K562 (cell line): ENCODE measurements at regions not wholly inside any gene's neighbourhood (a gene's known extent, or its start where the extent isn't known, plus 50 kb on each side); places are given as distances from the start of the nearest gene placed in this dataset.

Experiments used
- ATAC-seq: fragments of 200-7000 bp; cut with Tn5 transposase; 3 replicates; pipeline ENCODE4 v1.9.1; 2020; ENCODE audit warnings: moderate library complexity
- BruUV-seq: library from RNA; stranded (reverse); fragments of 400-500 nt; replicated peaks from 2 replicates; lab custom pipeline; 2021; lab: Mats Ljungman, UMichigan
- CTCF ChIA-PET: fragments of 300-600 bp; formaldehyde crosslinking; extraction: SDS; loops from one replicate; lab custom pipeline; 2021; ENCODE audit warnings: low intra/inter-chr PET ratio; lab: Yijun Ruan, JAX
- POLR2A ChIA-PET: fragments of 300-600, 350-650 bp; sonication (Branson Sonifier 250); formaldehyde crosslinking; extraction: SDS; loops from one replicate; lab custom pipeline; 2021; ENCODE audit warnings: antibody characterized with exemption, inconsistent platforms; lab: Yijun Ruan, JAX
- DNase-seq, 4 experiments: peaks; one replicate each; pipeline versions ENCODE4 v3.0.0 to v3.0.0-alpha.2; 2011 to 2018; ENCODE audit warnings: low spot score in 3 of 4, mixed read lengths in 3 of 4; ENCODE audit errors: extremely low read depth in 1 of 4
- FAIRE-seq: peaks from 2 replicates; lab custom pipeline; 2011; peaks lifted over from hg19 to GRCh38; lab: Jason Lieb, UNC
- H2AFZ ChIP-seq: 2 replicates; pipeline ENCODE4 v1.6.0; 2011; ENCODE audit warnings: low read depth, low read length, control low read depth, inconsistent platforms
- H3K27ac ChIP-seq: fragments of 200-600 bp; 3 replicates; pipeline ENCODE4 v1.8.0; 2011; ENCODE audit warnings: low read depth, mild to moderate bottlenecking, control low read depth, inconsistent platforms, low read length, moderate library complexity, mixed read lengths; ENCODE audit errors: extremely low read depth
- H3K27me3 ChIP-seq, 2 experiments: fragments of 300-600 bp in 1 of 2; 2 replicates in 1 of 2; 3 replicates in 1 of 2; pipeline versions ENCODE4 v1.6.0 to v1.8.0; 2011; ENCODE audit warnings: inconsistent platforms in 2 of 2, low read length in 2 of 2, mild to moderate bottlenecking in 1 of 2, mixed read lengths in 1 of 2, moderate library complexity in 1 of 2; ENCODE audit not compliant: control insufficient read depth in 2 of 2, insufficient read depth in 2 of 2
- H3K36me3 ChIP-seq: fragments of 300-600 bp; 3 replicates; pipeline ENCODE4 v1.8.0; 2011; ENCODE audit warnings: mild to moderate bottlenecking, low read length, inconsistent platforms; ENCODE audit not compliant: control insufficient read depth, insufficient read depth
- H3K4me1 ChIP-seq, 2 experiments: fragments of 200-600 bp in 1 of 2; replicated peaks in 1 of 2; 2 replicates in 1 of 2; 3 replicates in 1 of 2; pipeline versions ENCODE4 v1.5.1 to v1.8.0; 2011; ENCODE audit warnings: inconsistent platforms in 2 of 2, low read length in 2 of 2, mild to moderate bottlenecking in 1 of 2, mixed read lengths in 1 of 2, moderate library complexity in 1 of 2; ENCODE audit not compliant: control insufficient read depth in 2 of 2, insufficient read depth in 2 of 2
- H3K4me2 ChIP-seq: 2 replicates; pipeline ENCODE4 v1.6.1; 2011; ENCODE audit warnings: low read length, control low read depth, inconsistent platforms, mixed read lengths; ENCODE audit not compliant: insufficient read depth
- H3K4me3 ChIP-seq: fragments of 200-600 bp; sonication (generic), shearing (Covaris generic); 2 replicates; pipeline ENCODE4 v1.5.1; 2016; ENCODE audit warnings: control low read depth, inconsistent platforms
- H3K79me2 ChIP-seq: fragments of 200-600 bp; 3 replicates; pipeline ENCODE4 v1.8.0; 2011; ENCODE audit warnings: low read length, inconsistent platforms; ENCODE audit not compliant: control insufficient read depth, insufficient read depth
- H3K9ac ChIP-seq, 2 experiments: 2 replicates each; pipeline versions ENCODE4 v1.6.0 to v1.6.1; 2011; ENCODE audit warnings: low read depth in 2 of 2, low read length in 2 of 2, control low read depth in 1 of 2, inconsistent platforms in 1 of 2, mild to moderate bottlenecking in 1 of 2, mixed read lengths in 1 of 2; ENCODE audit not compliant: insufficient read depth in 1 of 2
- H3K9me1 ChIP-seq: one replicate; pipeline ENCODE4 v1.6.0; 2011; ENCODE audit warnings: inconsistent platforms, mild to moderate bottlenecking, low read length, moderate library complexity; ENCODE audit not compliant: control insufficient read depth, insufficient read depth
- H3K9me3 ChIP-seq: replicated peaks from 2 replicates; pipeline ENCODE4 v1.5.1; 2011; ENCODE audit warnings: low read depth, low read length, inconsistent platforms; ENCODE audit not compliant: control insufficient read depth, insufficient read depth
- H4K20me1 ChIP-seq: replicated peaks from 2 replicates; pipeline ENCODE4 v1.6.1; 2011; ENCODE audit warnings: low read length, inconsistent platforms, mixed read lengths; ENCODE audit not compliant: control insufficient read depth, insufficient read depth
- CTBP1 ChIP-seq: fragments of 450-650 bp; IDR thresholded peaks from 2 replicates; pipeline ENCODE4 v1.6.1; 2016; ENCODE audit warnings: borderline replicate concordance
- DPF2 ChIP-seq: fragments of 450-650 bp; IDR thresholded peaks from 2 replicates; pipeline ENCODE4 v1.6.1; 2016
- ZNF124 ChIP-seq: sonication (generic); formaldehyde crosslinking; IDR thresholded peaks from 2 replicates; pipeline ENCODE4 v1.8.1; 2022; ENCODE audit warnings: missing genetic modification reagents
- WGBS: fragments of 100-300 bp; shearing (Covaris generic); methylation state at CpG from one replicate; pipeline ENCODE4 v1.1.6; 2016; ENCODE audit warnings: low coverage, mixed read lengths; ENCODE audit not compliant: insufficient coverage; ENCODE audit errors: missing lambda C conversion rate; 5-methylcytosine and 5-hydroxymethylcytosine counted together
- in situ Hi-C: fragments of 300-500 bp; cut with MboI; formaldehyde crosslinking; loops from 4 replicates; pipeline ENCODE4 v1.15.0; 2018; ENCODE audit warnings: inconsistent platforms, mixed read lengths
- intact Hi-C: fragments of 100-400 bp; cut with micrococcal nuclease; formaldehyde crosslinking; loops from 2 replicates; pipeline ENCODE4 v1.14.2; 2022
- TF ChIP-seq, protein P1 (sequence below): IDR thresholded peaks from 2 replicates; pipeline ENCODE4 v1.6.1; 2011; ENCODE audit warnings: borderline replicate concordance, low read depth, mild to moderate bottlenecking, moderate library complexity, low read length; ENCODE audit not compliant: insufficient read depth, poor library complexity, severe bottlenecking
- TF ChIP-seq, protein P2 (sequence below), 3 experiments: IDR thresholded peaks in 2 of 3; conservative IDR thresholded peaks in 1 of 3; 2 replicates each; pipeline ENCODE4 v1.5.1; 2011 to 2012; ENCODE audit warnings: low read length in 3 of 3, mild to moderate bottlenecking in 3 of 3, control low read depth in 2 of 3, improper control_type of control experiment in 1 of 3, inconsistent platforms in 1 of 3, low read depth in 1 of 3, mixed read lengths in 1 of 3, moderate library complexity in 1 of 3; ENCODE audit not compliant: insufficient read depth in 2 of 3
- TF ChIP-seq, protein P3 (sequence below): fragments of 250-450 bp; sonication (Bioruptor Pico); IDR thresholded peaks from 2 replicates; pipeline ENCODE4 v1.8.0; 2022; ENCODE audit warnings: moderate library complexity, mild to moderate bottlenecking, inconsistent platforms
- TF ChIP-seq, protein P4 (sequence below), 2 experiments: fragments of 450-650 bp in 1 of 2; sonication (generic) in 1 of 2; formaldehyde crosslinking in 1 of 2; IDR thresholded peaks; 2 replicates each; pipeline versions ENCODE4 v1.7.1 to v1.9.0; 2016 to 2022; ENCODE audit warnings: inconsistent platforms in 1 of 2, mild to moderate bottlenecking in 1 of 2, missing genetic modification reagents in 1 of 2

DNA sequence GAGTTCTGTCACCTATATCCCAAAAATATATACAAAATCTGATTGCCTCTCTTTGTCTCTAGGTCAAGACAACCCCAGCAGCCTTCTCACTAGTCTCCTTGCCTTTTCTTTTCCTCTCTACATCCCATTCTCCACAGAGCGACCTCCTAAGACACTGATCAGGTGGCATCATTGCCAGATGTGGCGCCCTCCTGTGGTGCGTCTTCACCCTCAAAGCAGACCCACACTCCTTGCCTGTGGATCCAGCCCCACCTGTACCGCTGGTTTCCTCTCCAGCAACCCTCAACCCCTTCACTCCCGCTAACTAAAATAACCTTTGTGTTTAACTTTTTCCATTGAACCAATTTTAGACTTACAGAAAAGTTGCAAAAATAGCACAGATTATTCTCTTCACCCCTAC, 273.3 kb downstream of the GLI2 start:
- Histone ChIP-seq H3K36me3 (no peaks in the 10 kb centered on the region), H3K27ac (no peak overlapping the region), H2AFZ (no peak overlapping the region), H3K27me3 (peaks cover 0 to 10% of the 10 kb centered on the region in 2 experiments; a peak in 3 of 5 replicates), H4K20me1 (no peaks in the 10 kb centered on the region), H3K4me1 (no peaks in the 10 kb centered on the region; a peak in 1 of 5 replicates), H3K4me3 (no peak overlapping the region), H3K79me2 (no peaks in the 10 kb centered on the region), H3K9ac (no peak overlapping the region)
- ATAC-seq: peak; percentile 76
- intact Hi-C loops: no loop called here
- no peak for FAIRE-seq
- CTCF ChIA-PET: no interaction called here
- TF ChIP-seq CTBP1: no peak
- no peak for TF ChIP-seq DPF2
- TF ChIP-seq, protein P1, sequence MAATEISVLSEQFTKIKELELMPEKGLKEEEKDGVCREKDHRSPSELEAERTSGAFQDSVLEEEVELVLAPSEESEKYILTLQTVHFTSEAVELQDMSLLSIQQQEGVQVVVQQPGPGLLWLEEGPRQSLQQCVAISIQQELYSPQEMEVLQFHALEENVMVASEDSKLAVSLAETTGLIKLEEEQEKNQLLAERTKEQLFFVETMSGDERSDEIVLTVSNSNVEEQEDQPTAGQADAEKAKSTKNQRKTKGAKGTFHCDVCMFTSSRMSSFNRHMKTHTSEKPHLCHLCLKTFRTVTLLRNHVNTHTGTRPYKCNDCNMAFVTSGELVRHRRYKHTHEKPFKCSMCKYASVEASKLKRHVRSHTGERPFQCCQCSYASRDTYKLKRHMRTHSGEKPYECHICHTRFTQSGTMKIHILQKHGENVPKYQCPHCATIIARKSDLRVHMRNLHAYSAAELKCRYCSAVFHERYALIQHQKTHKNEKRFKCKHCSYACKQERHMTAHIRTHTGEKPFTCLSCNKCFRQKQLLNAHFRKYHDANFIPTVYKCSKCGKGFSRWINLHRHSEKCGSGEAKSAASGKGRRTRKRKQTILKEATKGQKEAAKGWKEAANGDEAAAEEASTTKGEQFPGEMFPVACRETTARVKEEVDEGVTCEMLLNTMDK: peak; percentile 72
- no peak for TF ChIP-seq ZNF124 (CRISPR knock-in tag)
- TF ChIP-seq, protein P2, sequence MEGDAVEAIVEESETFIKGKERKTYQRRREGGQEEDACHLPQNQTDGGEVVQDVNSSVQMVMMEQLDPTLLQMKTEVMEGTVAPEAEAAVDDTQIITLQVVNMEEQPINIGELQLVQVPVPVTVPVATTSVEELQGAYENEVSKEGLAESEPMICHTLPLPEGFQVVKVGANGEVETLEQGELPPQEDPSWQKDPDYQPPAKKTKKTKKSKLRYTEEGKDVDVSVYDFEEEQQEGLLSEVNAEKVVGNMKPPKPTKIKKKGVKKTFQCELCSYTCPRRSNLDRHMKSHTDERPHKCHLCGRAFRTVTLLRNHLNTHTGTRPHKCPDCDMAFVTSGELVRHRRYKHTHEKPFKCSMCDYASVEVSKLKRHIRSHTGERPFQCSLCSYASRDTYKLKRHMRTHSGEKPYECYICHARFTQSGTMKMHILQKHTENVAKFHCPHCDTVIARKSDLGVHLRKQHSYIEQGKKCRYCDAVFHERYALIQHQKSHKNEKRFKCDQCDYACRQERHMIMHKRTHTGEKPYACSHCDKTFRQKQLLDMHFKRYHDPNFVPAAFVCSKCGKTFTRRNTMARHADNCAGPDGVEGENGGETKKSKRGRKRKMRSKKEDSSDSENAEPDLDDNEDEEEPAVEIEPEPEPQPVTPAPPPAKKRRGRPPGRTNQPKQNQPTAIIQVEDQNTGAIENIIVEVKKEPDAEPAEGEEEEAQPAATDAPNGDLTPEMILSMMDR (IDR thresholded peaks at IDR 0.05 in 2 of 3, conservative IDR thresholded peaks at IDR 0.05 in 1 of 3; ENCODE audit: insufficient read depth in 2 of 3, low read depth in 1 of 3, low read length in 3 of 3): peak in 2 of 3 experiments; percentile 34 to 44; a peak in 2 of 6 replicates
- TF ChIP-seq, protein P3, sequence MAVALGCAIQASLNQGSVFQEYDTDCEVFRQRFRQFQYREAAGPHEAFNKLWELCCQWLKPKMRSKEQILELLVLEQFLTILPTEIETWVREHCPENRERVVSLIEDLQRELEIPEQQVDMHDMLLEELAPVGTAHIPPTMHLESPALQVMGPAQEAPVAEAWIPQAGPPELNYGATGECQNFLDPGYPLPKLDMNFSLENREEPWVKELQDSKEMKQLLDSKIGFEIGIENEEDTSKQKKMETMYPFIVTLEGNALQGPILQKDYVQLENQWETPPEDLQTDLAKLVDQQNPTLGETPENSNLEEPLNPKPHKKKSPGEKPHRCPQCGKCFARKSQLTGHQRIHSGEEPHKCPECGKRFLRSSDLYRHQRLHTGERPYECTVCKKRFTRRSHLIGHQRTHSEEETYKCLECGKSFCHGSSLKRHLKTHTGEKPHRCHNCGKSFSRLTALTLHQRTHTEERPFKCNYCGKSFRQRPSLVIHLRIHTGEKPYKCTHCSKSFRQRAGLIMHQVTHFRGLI (CRISPR knock-in tag): no peak
- TF ChIP-seq, protein P4, sequence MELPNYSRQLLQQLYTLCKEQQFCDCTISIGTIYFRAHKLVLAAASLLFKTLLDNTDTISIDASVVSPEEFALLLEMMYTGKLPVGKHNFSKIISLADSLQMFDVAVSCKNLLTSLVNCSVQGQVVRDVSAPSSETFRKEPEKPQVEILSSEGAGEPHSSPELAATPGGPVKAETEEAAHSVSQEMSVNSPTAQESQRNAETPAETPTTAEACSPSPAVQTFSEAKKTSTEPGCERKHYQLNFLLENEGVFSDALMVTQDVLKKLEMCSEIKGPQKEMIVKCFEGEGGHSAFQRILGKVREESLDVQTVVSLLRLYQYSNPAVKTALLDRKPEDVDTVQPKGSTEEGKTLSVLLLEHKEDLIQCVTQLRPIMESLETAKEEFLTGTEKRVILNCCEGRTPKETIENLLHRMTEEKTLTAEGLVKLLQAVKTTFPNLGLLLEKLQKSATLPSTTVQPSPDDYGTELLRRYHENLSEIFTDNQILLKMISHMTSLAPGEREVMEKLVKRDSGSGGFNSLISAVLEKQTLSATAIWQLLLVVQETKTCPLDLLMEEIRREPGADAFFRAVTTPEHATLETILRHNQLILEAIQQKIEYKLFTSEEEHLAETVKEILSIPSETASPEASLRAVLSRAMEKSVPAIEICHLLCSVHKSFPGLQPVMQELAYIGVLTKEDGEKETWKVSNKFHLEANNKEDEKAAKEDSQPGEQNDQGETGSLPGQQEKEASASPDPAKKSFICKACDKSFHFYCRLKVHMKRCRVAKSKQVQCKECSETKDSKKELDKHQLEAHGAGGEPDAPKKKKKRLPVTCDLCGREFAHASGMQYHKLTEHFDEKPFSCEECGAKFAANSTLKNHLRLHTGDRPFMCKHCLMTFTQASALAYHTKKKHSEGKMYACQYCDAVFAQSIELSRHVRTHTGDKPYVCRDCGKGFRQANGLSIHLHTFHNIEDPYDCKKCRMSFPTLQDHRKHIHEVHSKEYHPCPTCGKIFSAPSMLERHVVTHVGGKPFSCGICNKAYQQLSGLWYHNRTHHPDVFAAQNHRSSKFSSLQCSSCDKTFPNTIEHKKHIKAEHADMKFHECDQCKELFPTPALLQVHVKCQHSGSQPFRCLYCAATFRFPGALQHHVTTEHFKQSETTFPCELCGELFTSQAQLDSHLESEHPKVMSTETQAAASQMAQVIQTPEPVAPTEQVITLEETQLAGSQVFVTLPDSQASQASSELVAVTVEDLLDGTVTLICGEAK (IDR thresholded peaks at IDR 0.05): no peak
- TF ChIP-seq, protein P4 (CRISPR knock-in tag; IDR thresholded peaks at IDR 0.05): no peak
- TF ChIP-seq, all 486 proteins: peak for 2
- WGBS: 6% methylated on average over 5 of the region's 5 CpGs
- H3K9me1 ChIP-seq: no peaks in the 10 kb centered on the region
- no peak overlapping the region for H3K4me2 ChIP-seq
- POLR2A ChIA-PET: no interaction called here
- H3K9me3 ChIP-seq: no peaks in the 10 kb centered on the region
- in situ Hi-C loops: no loop called here
- peak in 3 of 4 experiments; percentile 22 to 31 (median 23) for DNase-seq
- no TSS peak for BruUV-seq
